Left ventricle myocardium superior (tissue), 1 donor: ENCODE measurements at regions not wholly inside any gene's neighbourhood (a gene's known extent, or its start where the extent isn't known, plus 50 kb on each side); places are given as distances from the start of the nearest gene placed in this dataset.

Experiments used
- ATAC-seq: fragments of 200-7000 bp; cut with Tn5 transposase; one replicate; pipeline ENCODE4 v1.9.1; 2020; ENCODE audit warnings: mild to moderate bottlenecking, moderate library complexity
- DNase-seq: peaks from one replicate; pipeline ENCODE4 v3.0.0-alpha.2; 2020
- intact Hi-C: fragments of 100-400 bp; cut with micrococcal nuclease; formaldehyde crosslinking; loops from one replicate; pipeline ENCODE4 v1.11.0; 2022
- donor health status: DM: no; HTN: yes; CAD: no; lungs with severe emphysema.

DNA sequence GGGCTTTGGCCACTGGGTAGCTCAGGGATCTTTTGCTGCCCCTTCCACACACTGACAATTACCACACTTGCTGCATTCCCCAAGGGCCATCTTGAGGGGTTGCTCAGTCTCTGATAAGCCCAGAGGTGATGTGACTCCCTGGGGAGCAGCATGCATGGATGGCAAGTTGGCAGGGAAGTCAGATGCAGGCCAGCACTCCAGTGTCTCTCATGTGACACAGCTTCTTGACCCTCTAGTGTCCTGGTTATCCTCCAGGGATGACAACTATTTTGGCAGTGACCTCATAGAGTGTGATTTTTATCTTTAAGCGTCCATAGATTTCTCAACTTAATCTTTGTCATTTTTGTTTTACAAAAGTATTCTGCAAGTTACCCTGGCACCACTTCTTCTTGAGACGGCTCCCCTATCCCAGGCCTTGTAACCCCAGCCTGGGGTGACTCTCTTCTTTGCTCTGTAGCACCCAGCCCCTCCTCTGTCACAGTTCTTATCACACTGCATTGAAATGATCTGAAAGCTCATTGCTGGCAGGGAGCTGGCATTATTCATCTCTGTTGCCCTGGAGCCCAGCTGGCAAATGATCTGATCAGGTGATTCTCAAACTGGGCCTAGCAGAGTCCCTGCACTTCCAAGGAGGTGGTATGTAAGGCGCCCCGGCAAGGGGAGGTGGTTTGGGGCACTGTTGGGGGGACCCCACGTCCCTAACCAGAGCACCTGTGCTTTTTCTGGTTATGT, 72.6 kb downstream of the TENT5C start:
- intact Hi-C loops = no loop called here
- peak; percentile 69 for ATAC-seq
- peak; percentile 56 for DNase-seq

DNA sequence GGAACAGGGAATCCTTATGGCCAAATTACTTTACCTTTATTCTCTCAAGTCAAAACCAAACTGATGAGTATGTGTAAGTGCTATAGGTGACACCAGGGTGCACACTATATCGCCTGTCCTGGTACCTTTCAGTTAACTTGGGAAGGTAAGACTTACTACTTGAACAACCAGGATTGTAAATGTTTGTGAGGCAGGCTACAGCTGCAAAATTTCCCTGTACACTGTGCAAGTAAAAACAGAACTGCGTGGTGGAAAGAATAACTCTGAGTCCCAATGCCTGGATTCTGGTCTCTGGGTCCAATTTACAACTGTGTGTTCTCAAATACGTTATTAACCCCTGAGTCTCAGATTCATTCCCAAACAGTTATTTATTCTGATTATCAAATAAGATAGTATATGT, 73.5 kb downstream of the TENT5C start:
- ATAC-seq (no peak), DNase-seq (no peak)
- intact Hi-C loops = no loop called here

GRCh38 chr1:117679868-117680267, 74.0 kb downstream of the TENT5C start:
- no peak for ATAC-seq
- intact Hi-C loops = loop anchor here (5.0 kb wide), 1 partner anchor 73 kb away; the partner anchor contains the start of gene TENT5C

GRCh38 chr1:117680316-117681002, 74.6 kb downstream of the TENT5C start:
- DNase-seq = no peak
- intact Hi-C loops = loop anchor here (5.0 kb wide), 1 partner anchor 73 kb away; the partner anchor contains the start of gene TENT5C

More at GRCh38 chr1:117679868-117680267, 74.0 kb downstream of the TENT5C start:
- DNase-seq = no peak

GRCh38 chr1:117681093-117681900, 75.4 kb downstream of the TENT5C start:
- intact Hi-C loops = loop anchor here (5.0 kb wide), 1 partner anchor 74 kb away; the partner anchor contains the start of gene TENT5C
- DNase-seq (no peak), ATAC-seq (no peak)

More at GRCh38 chr1:117680316-117681002, 74.6 kb downstream of the TENT5C start:
- ATAC-seq = no peak

DNA sequence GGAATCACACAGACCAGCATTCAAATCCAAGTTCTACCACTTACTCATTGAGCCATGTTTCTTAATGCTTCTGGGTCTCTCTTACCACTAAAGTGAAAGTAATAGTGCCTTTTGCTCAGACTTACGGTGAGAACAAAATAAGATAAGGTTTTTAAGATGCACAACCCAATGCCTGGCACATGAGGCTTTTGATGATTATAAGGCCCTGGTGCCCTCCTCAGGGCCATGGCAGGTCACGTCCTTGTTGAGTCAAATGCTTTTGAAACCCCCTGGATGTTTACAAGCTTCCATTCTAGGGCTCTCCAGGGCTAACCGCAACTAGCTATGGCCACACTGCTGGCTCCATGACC, 76.0 kb downstream of the TENT5C start:
- DNase-seq (no peak), ATAC-seq (no peak)
- intact Hi-C loops = loop anchor here (5.0 kb wide), 1 partner anchor 75 kb away; the partner anchor contains the start of gene TENT5C

DNA sequence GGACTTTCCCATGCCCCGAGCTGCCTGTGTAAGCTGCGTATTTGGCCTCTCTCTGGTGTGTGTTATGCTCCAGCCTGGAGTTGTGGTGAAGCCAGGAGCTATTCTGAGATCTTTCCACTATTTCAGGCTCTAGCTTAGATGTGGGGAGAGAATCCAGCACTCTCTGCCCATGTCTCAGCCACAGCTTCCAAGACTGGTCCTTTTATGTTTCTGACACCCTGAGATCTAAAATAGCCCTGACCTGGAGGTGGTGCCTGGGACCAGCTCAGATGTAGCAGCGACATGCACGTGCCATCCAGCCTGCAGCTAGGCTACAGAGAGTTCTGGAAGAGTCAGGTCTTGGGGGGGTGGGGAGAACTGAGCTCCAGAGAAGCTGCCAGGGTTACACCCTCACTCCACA, 76.5 kb downstream of the TENT5C start:
- peak; percentile 77 for ATAC-seq
- intact Hi-C loops = loop anchor here (5.0 kb wide), 1 partner anchor 75 kb away; the partner anchor contains the start of gene TENT5C
- DNase-seq = peak; percentile 61

DNA sequence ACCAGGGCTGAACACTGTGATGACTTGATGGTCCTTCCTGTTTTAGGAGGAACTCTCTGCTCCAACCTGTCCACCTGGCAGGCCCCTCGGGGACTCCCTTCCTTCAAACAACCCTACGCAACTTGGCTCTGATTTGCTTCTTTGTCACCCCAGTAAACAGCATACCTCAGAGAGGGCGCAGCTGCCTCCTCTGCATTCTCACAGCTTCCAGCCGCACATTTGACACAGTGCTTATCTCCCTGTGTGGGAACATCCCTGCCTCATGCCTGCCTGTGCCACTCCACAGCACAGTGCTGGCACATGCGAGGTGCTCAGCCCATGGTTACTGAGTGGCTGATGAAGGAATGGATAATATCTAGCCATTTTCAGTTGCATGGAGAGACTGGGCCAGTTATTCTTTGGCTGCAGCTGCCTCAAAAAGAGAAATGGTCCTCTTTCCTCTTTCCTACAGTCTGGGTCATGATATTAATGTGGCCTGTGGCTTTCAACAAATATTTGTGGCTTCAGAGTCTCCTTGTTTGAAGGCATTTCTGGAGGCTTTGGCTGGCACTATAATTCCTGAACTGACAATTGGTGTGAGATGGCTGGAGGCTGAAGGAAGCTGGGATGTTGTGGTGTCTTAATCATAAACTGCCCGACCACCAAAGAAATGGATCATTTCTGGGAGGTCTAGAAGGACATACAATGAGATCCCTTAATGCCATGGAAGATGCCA, 77.9 kb downstream of the TENT5C start:
- peak; percentile 60 for DNase-seq
- intact Hi-C loops = loop anchor here (5.0 kb wide), 1 partner anchor 76 kb away; the partner anchor contains the start of gene TENT5C

DNA sequence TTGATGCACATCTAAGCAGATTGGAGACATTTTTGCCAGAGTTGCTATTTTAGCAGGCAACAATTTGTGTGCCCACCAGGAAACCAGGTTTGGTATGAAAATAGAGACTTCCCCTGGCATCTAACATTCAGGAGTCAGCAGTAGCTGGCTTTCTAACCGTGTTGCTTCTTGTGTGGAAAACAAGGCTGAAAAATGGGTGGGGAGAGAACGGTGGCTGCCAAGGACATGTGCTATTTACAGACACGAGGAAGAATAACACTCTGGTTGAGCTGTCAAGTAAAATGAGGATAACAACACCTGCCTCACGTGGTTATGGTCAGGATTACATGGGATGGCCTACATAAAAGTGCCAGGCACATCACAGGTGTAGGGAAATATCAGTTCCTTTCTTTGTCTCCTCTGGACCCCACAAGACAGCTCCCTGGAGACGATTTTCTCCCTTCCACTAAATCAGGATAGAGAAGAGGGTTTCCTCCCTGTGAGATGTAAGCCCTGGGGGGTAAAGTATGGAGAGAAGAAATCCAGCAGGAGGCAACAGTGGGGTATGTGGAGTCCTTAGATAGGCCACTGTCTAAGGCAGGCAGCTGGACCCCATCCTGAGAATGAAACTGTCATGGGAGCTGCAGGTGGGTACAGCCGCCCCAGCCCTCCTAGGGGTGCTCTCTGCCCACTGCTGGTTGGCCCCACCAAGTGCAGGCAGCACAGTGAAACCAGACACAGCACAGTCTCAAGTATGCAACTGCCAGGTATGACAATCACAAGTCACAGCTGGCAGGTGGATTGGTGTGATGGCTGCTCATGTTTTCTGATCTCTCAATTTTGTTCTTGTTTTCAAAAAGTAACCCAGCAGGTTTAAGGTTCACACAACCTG, 80.3 kb downstream of the TENT5C start:
- intact Hi-C loops = no loop called here
- ATAC-seq (no peak), DNase-seq (no peak)

More for the DNA sequence above, 77.9 kb downstream of the TENT5C start:
- peak; percentile 70 for ATAC-seq

GRCh38 chr1:117686907-117687306, 81.1 kb downstream of the TENT5C start:
- ATAC-seq (no peak), DNase-seq (no peak)
- intact Hi-C loops = no loop called here

DNA sequence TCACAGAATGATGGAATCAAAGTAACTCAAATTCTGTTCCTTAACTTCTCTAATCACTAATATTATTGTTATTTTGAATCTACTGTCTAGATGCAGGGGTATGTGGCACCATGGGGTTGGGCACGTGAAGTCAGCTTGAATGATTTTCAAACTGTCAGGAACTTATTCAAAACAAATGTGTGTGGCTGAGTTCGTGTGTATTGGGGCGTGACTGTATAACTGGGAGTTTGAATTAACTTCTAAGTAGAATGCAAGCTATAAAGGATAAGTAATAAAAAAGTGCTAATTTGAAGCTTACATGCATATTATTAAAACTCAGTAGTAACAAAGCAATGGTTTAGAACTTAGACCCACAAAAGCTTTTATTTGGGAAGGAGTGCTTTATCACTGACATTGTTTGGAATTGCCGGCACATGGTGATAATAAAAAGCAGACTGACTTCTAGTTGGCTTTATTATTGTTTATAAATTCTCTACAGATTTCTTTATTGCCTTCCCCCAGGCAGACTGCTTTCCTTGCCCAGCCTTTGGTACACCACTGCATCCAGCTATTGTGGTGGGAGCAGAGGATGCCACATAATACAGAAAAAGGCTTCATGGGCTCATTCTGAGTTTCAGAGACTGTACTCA, 84.3 kb downstream of the TENT5C start:
- ATAC-seq = no peak
- intact Hi-C loops = no loop called here
- DNase-seq = no peak

DNA sequence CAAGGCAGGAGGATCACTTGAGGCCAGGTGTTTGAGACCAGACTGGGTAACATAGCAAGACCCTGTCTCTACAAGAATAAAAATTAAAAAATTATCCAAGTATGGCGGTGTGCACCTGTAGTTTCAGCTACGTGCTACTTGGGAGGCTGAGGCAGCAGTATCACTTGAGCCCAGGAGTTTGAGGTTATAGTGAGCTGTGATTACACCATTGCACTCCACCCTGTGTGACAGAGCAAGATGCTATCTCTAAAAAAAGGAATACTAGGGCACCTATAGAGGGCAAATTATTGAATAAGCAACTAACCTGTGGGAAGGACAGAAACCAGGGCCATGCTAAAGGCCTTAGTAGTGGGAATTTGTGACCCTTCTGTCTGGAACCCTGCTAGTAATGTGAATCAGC, 86.1 kb downstream of the TENT5C start:
- no peak for ATAC-seq
- intact Hi-C loops = no loop called here
- DNase-seq = no peak

DNA sequence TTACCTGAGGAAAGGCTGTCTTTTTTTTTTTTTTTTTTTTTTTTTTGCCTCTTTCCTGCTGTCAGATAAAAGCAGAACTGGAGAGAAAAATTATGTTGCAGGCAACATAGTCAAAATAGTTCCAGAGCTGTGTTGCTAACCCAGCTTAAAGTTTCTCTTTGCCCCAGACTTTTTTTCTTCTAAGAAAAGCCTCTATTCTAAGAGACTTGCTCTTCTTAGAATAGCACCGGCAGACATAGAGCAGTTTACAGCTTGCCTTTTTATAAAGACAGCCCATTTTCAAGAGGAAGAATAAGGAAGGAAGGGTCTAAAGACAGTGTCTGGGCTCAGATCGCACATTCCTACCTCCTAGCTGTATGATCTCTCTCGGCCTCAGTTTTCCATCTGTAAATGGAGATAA, 88.7 kb downstream of the TENT5C start:
- DNase-seq = no peak
- intact Hi-C loops = no loop called here
- no peak for ATAC-seq

GRCh38 chr1:117695796-117696490, 90.1 kb downstream of the TENT5C start:
- intact Hi-C loops = no loop called here
- ATAC-seq (peak; percentile 86), DNase-seq (peak; percentile 46)

DNA sequence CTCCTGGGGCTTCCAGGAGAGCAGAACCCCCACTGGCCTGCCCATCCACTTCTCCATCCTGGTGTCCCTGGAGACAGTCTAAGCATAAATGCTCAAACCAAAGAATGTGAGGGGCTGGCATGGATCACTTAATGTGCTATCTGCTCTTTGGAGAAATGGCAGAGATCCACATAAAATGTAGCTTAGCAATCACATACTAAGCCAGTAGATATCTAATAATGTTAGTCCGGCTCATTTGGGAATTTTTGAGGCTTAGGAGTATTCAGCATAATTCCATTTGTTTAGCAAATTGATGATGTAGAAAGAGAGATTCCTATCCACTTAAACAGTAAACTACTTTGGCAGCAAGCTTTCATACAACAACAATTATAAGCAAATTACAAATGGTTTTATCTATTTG, 90.7 kb downstream of the TENT5C start:
- intact Hi-C loops = no loop called here
- DNase-seq (no peak), ATAC-seq (peak; percentile 15)

- intact Hi-C loops = no loop called here
- DNase-seq (no peak), ATAC-seq (no peak)
Measured at GRCh38 chr1:117697220-117697781, 91.5 kb downstream of the TENT5C start.
